Vagina (tissue), 2 donors: ENCODE measurements at regions not wholly inside any gene's neighbourhood (a gene's known extent, or its start where the extent isn't known, plus 50 kb on each side); places are given as distances from the start of the nearest gene placed in this dataset.

Source experiments
- DNase-seq, 2 donors: peaks; one replicate each; pipeline ENCODE4 v3.0.0-alpha.2; 2017; ENCODE audit errors: extremely low spot score in 2 of 2
- H3K27ac ChIP-seq: fragments of 200-600 bp; sonication (generic); one replicate; pipeline ENCODE4 v1.5.1; 2019
- H3K27me3 ChIP-seq: fragments of 200-600 bp; sonication (generic); one replicate; pipeline ENCODE4 v1.5.1; 2019
- H3K36me3 ChIP-seq, 2 donors: fragments of 200-600 bp; sonication (generic); one replicate each; pipeline ENCODE4 v1.5.1; 2017 to 2019
- H3K4me1 ChIP-seq: fragments of 200-600 bp; sonication (generic); one replicate; pipeline ENCODE4 v1.5.1; 2019
- H3K4me3 ChIP-seq, 2 donors: fragments of 200-600 bp; sonication (generic); 1 replicate in 1 of 2; 2 replicates in 1 of 2; pipeline ENCODE4 v1.5.1; 2016 to 2019
- H3K9me3 ChIP-seq: fragments of 200-600 bp; sonication (generic); one replicate; pipeline ENCODE4 v1.5.1; 2019
- CTCF ChIP-seq, 3 experiments: fragments of 450-650 bp in 2 of 3; fragments of 200-600 bp in 1 of 3; sonication (generic) in 1 of 3; IDR thresholded peaks; one replicate each; pipeline ENCODE4 v1.5.1; 2017 to 2019; ENCODE audit warnings: antibody characterized with exemption in 3 of 3, mild to moderate bottlenecking in 2 of 3, moderate library complexity in 2 of 3
- POLR2A ChIP-seq, 2 donors: fragments of 450-650 bp; IDR thresholded peaks; one replicate each; pipeline ENCODE4 v1.6.1; 2017; ENCODE audit warnings: antibody characterized with exemption in 2 of 2, mild to moderate bottlenecking in 2 of 2, moderate library complexity in 2 of 2
- POLR2AphosphoS5 ChIP-seq, 2 donors: sonication (generic); formaldehyde crosslinking; IDR thresholded peaks; one replicate each; pipeline ENCODE4 v1.9.0; 2017; ENCODE audit warnings: antibody characterized with exemption in 2 of 2, mild to moderate bottlenecking in 2 of 2, low read depth in 1 of 2; ENCODE audit not compliant: insufficient read depth in 1 of 2
- intact Hi-C: fragments of 100-400 bp; cut with DNase I; formaldehyde crosslinking; loops from one replicate; pipeline ENCODE4 v1.15.1; 2023

DNA sequence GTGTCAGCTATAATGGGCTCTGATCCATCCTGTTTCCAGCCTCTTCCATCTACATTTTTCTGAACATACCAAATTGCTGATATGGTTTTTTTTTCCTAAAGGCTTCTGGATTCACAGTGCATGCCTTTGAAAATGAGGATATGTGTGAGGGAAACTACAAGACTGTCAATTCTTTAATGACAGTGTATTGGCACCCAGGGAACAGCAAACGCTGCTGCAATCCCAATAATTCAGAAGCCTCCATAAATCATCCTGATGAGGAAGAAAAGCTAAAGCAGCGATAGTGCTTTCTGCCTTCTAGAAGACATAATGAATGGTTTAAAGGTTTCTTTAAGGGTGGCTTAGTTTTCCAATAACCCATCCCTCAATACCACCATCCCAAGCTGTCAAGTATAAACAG is 304.5 kb upstream of the PKDCC start:
- no peaks in the 10 kb centered on the region for H3K9me3 ChIP-seq
- DNase-seq, result no peak
- H3K36me3 ChIP-seq, result no peaks in the 10 kb centered on the region
- H3K4me3 ChIP-seq, result no peak overlapping the region
- no peaks in the 10 kb centered on the region for H3K27me3 ChIP-seq
- no peak for TF ChIP-seq POLR2A (IDR thresholded peaks at IDR 0.05)
- TF ChIP-seq CTCF (IDR thresholded peaks at IDR 0.05), result no peak
- TF ChIP-seq POLR2AphosphoS5 (IDR thresholded peaks at IDR 0.05; ENCODE audit: insufficient read depth in 1 of 2, low read depth in 1 of 2), result no peak
- H3K4me1 ChIP-seq, result no peaks in the 10 kb centered on the region
- intact Hi-C loops, result no loop called here
- H3K27ac ChIP-seq, result no peak overlapping the region

- TF ChIP-seq POLR2AphosphoS5 (IDR thresholded peaks at IDR 0.05; ENCODE audit: insufficient read depth in 1 of 2, low read depth in 1 of 2), result no peak
- TF ChIP-seq CTCF (IDR thresholded peaks at IDR 0.05), result no peak
- TF ChIP-seq POLR2A (IDR thresholded peaks at IDR 0.05), result no peak
- intact Hi-C loops, result no loop called here
- DNase-seq, result no peak
- no peaks in the 10 kb centered on the region for H3K27me3 ChIP-seq
- H3K27ac ChIP-seq, result no peak overlapping the region
- no peaks in the 10 kb centered on the region for H3K9me3 ChIP-seq
- H3K4me3 ChIP-seq, result no peak overlapping the region
- no peaks in the 10 kb centered on the region for H3K36me3 ChIP-seq
- no peaks in the 10 kb centered on the region for H3K4me1 ChIP-seq
These were observed 297.0 kb upstream of the PKDCC start for GRCh38 chr2:41750829-41751228.

DNA sequence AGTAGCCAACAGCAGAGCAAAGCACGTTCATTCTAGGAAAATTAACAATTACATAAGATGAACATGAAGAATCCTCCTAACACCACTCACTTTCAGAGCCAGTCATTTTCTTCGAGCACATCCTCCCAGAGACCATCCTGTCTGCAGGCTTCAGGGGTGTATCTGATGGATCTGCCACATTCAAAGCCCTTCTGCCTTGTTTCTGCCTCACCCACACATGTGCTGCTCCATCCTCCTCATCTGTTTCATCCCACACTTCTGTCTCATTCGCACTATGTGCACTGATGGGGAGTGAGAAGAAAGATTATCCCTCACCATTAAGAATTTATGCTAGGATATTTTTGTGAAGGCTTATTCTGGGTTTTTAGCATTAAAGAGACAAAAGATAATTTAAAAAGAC is 287.9 kb upstream of the PKDCC start:
- Histone ChIP-seq H3K4me3 (no peak overlapping the region), H3K27me3 (no peaks in the 10 kb centered on the region), H3K27ac (no peak overlapping the region), H3K36me3 (no peaks in the 10 kb centered on the region), H3K9me3 (no peaks in the 10 kb centered on the region), H3K4me1 (no peaks in the 10 kb centered on the region)
- TF ChIP-seq POLR2AphosphoS5 (IDR thresholded peaks at IDR 0.05; ENCODE audit: insufficient read depth in 1 of 2, low read depth in 1 of 2) (no peak), CTCF (IDR thresholded peaks at IDR 0.05) (no peak), POLR2A (IDR thresholded peaks at IDR 0.05) (no peak)
- intact Hi-C loops, result no loop called here
- no peak for DNase-seq

DNA sequence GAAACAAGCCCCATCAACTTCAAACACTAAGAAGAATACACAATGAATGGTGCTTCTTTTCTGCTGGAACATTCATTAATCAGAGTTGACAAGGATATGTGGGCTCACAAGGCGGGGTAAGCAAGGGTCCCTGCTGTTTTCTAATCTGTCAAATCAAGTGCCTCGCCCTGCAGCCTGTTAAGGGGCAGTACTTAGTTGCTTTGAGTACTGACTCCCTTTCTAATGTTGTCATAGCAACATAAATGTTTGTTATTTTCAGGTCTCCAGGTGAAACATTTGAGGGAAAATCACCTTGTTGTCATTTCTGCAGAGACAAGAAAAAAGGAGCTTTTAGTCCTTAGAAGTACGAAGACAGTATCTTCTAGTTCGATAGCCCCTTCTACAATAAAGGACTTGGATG is 284.7 kb upstream of the PKDCC start:
- TF ChIP-seq POLR2AphosphoS5 (IDR thresholded peaks at IDR 0.05; ENCODE audit: insufficient read depth in 1 of 2, low read depth in 1 of 2), result no peak
- TF ChIP-seq POLR2A (IDR thresholded peaks at IDR 0.05), result no peak
- TF ChIP-seq CTCF (IDR thresholded peaks at IDR 0.05), result no peak
- DNase-seq, result no peak
- Histone ChIP-seq H3K4me1 (no peaks in the 10 kb centered on the region), H3K36me3 (no peaks in the 10 kb centered on the region), H3K27me3 (no peaks in the 10 kb centered on the region), H3K27ac (no peak overlapping the region), H3K4me3 (no peak overlapping the region), H3K9me3 (no peaks in the 10 kb centered on the region)
- intact Hi-C loops, result no loop called here

DNA sequence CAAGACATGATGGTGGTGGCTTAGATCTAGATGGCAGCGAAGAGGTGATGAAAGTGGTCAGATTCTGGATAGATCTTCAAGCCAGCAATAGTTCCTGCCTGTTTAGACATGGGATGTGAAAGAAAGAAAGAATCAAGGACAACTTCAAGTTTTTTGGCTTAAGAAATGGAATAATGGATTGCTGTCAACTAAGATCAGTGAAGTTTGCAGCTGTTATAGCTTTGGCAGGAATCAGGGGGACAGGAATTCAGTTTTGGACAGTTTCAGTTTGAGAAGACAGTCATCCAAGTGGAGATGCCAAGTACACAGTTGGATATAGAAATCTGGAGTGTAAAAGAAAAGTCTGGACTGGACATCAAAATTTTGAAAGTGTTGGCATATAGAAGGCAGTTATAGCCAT is 283.7 kb upstream of the PKDCC start:
- Histone ChIP-seq H3K4me1 (no peaks in the 10 kb centered on the region), H3K9me3 (no peaks in the 10 kb centered on the region), H3K4me3 (no peak overlapping the region), H3K27ac (no peak overlapping the region), H3K27me3 (no peaks in the 10 kb centered on the region), H3K36me3 (no peaks in the 10 kb centered on the region)
- TF ChIP-seq POLR2AphosphoS5 (IDR thresholded peaks at IDR 0.05; ENCODE audit: insufficient read depth in 1 of 2, low read depth in 1 of 2) (no peak), CTCF (IDR thresholded peaks at IDR 0.05) (no peak)
- intact Hi-C loops, result no loop called here
- DNase-seq, result no peak
